H1 (cell line): ENCODE measurements at regions not wholly inside any gene's neighbourhood (a gene's known extent, or its start where the extent isn't known, plus 50 kb on each side); places are given as distances from the start of the nearest gene placed in this dataset.

Source experiments
- ATF2 ChIP-seq: IDR thresholded peaks from 2 replicates; pipeline ENCODE4 v1.6.1; 2012; ENCODE audit warnings: low read length, inconsistent platforms
- CBX8 ChIP-seq: fragments of 300-800, 300-1000 bp; sonication (generic); IDR thresholded peaks from 2 replicates; pipeline ENCODE4 v1.7.1; 2016; ENCODE audit warnings: low read depth, low read length, borderline replicate concordance
- CHD2 ChIP-seq: IDR thresholded peaks from 2 replicates; pipeline ENCODE4 v1.6.1; 2012; ENCODE audit warnings: low read length, improper control_type of control experiment
- EP300 ChIP-seq, 2 experiments: IDR thresholded peaks; 1 replicate in 1 of 2; 2 replicates in 1 of 2; pipeline ENCODE4 v1.6.1; 2011 to 2012; ENCODE audit warnings: low read depth in 2 of 2, low read length in 2 of 2, mild to moderate bottlenecking in 2 of 2, borderline replicate concordance in 1 of 2, inconsistent platforms in 1 of 2, moderate library complexity in 1 of 2
- EZH2 ChIP-seq: fragments of 200-600 bp; sonication (generic); IDR thresholded peaks from 2 replicates; pipeline ENCODE4 v1.7.1; 2012; ENCODE audit warnings: low read depth, mild to moderate bottlenecking, moderate library complexity, low read length, inconsistent platforms; ENCODE audit not compliant: severe bottlenecking
- HDAC2 ChIP-seq, 2 experiments: fragments of 300-600 bp in 1 of 2; sonication (generic) in 1 of 2; IDR thresholded peaks; 2 replicates each; pipeline ENCODE4 v1.6.1; 2011 to 2012; ENCODE audit warnings: low read depth in 2 of 2, low read length in 2 of 2, mild to moderate bottlenecking in 2 of 2, moderate library complexity in 2 of 2, borderline replicate concordance in 1 of 2, inconsistent platforms in 1 of 2
- POLR2A ChIP-seq, 2 experiments: IDR thresholded peaks; 1 replicate in 1 of 2; 2 replicates in 1 of 2; pipeline ENCODE4 v1.6.1; 2011; ENCODE audit warnings: low read depth in 2 of 2, low read length in 2 of 2, mild to moderate bottlenecking in 2 of 2; ENCODE audit errors: control extremely low read depth in 1 of 2
- RAD21 ChIP-seq, 2 experiments: IDR thresholded peaks in 1 of 2; conservative IDR thresholded peaks in 1 of 2; 2 replicates each; pipeline ENCODE4 v1.6.1; 2011; ENCODE audit warnings: low read depth in 2 of 2, low read length in 2 of 2, improper control_type of control experiment in 1 of 2, inconsistent platforms in 1 of 2, mild to moderate bottlenecking in 1 of 2, moderate library complexity in 1 of 2
- SRF ChIP-seq: IDR thresholded peaks from 2 replicates; pipeline ENCODE4 v1.6.1; 2011; ENCODE audit warnings: mild to moderate bottlenecking, low read depth, low read length, moderate library complexity
- ZNF274 ChIP-seq: IDR thresholded peaks from 2 replicates; pipeline ENCODE4 v1.7.0; 2012; ENCODE audit warnings: low read length, borderline replicate concordance; ENCODE audit errors: extremely low read depth
- TF ChIP-seq, protein P1 (sequence below), 3 experiments: IDR thresholded peaks; 1 replicate in 2 of 3; 2 replicates in 1 of 3; pipeline versions ENCODE4 v1.5.1 to v1.6.1; 2011; ENCODE audit warnings: low read length in 3 of 3, mild to moderate bottlenecking in 3 of 3, inconsistent platforms in 2 of 3, low read depth in 1 of 3, moderate library complexity in 1 of 3; ENCODE audit not compliant: insufficient read depth in 1 of 3; ENCODE audit errors: control extremely low read depth in 1 of 3

DNA sequence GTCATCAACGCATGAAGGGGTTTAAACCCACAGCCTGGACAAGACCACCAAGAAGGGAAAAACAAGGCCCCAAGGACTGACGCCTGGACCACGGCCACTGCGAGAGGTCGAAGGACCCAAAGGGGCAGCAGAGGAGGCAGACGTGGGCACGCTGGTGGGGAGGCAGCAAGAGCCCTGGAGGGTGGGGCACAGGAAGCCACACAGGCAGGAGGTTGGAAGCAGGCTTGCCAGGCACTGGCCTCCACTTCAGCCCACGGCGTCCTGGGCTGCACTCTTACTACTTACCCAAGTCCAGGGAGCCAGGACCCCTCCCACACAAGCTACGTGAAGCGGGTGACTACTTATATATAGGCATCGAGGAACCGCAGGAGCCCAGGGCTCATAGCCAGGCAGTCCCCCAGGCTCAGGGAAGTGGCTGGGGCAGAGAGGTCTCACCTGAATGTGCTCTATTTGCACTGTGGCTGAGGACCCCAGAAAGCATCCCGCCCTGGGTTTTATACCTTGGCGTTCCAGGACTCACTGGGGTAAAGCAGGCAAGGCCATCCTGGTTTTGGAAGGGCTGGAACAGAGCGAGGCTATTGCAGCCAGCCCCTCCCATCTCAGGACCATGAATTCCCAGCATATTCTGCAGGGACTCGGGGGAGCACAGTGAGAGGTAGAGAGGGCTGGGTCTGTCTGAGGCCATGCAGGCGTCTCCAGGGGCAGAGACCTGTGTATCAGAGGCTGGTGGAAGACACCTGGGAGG, 113.8 kb upstream of the AFDN start:
- TF ChIP-seq ZNF274, result no peak
- no peak for TF ChIP-seq EP300 (IDR thresholded peaks at IDR 0.05; ENCODE audit: borderline replicate concordance in 1 of 2, low read depth in 2 of 2, low read length in 2 of 2)
- TF ChIP-seq CBX8, result no peak
- TF ChIP-seq EZH2, result no peak
- TF ChIP-seq, protein P1, sequence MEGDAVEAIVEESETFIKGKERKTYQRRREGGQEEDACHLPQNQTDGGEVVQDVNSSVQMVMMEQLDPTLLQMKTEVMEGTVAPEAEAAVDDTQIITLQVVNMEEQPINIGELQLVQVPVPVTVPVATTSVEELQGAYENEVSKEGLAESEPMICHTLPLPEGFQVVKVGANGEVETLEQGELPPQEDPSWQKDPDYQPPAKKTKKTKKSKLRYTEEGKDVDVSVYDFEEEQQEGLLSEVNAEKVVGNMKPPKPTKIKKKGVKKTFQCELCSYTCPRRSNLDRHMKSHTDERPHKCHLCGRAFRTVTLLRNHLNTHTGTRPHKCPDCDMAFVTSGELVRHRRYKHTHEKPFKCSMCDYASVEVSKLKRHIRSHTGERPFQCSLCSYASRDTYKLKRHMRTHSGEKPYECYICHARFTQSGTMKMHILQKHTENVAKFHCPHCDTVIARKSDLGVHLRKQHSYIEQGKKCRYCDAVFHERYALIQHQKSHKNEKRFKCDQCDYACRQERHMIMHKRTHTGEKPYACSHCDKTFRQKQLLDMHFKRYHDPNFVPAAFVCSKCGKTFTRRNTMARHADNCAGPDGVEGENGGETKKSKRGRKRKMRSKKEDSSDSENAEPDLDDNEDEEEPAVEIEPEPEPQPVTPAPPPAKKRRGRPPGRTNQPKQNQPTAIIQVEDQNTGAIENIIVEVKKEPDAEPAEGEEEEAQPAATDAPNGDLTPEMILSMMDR (IDR thresholded peaks at IDR 0.05; ENCODE audit: control extremely low read depth in 1 of 3, insufficient read depth in 1 of 3, low read depth in 1 of 3, low read length in 3 of 3), result no peak
- TF ChIP-seq POLR2A (IDR thresholded peaks at IDR 0.05; ENCODE audit: control extremely low read depth in 1 of 2, low read depth in 2 of 2, low read length in 2 of 2), result no peak
- TF ChIP-seq CHD2, result no peak
- TF ChIP-seq ATF2, result no peak
- no peak for TF ChIP-seq HDAC2 (IDR thresholded peaks at IDR 0.05; ENCODE audit: borderline replicate concordance in 1 of 2, low read depth in 2 of 2, low read length in 2 of 2)
- no peak for TF ChIP-seq SRF
- TF ChIP-seq RAD21 (IDR thresholded peaks at IDR 0.05 in 1 of 2, conservative IDR thresholded peaks at IDR 0.05 in 1 of 2; ENCODE audit: low read depth in 2 of 2, low read length in 2 of 2), result no peak
